NCI-H526 (cell line): ENCODE measurements at regions not wholly inside any gene's neighbourhood (a gene's known extent, or its start where the extent isn't known, plus 50 kb on each side); places are given as distances from the start of the nearest gene placed in this dataset.

Experiments
- DNase-seq, 2 experiments: peaks; one replicate each; lab custom pipeline; 2025; lab: John Stamatoyannopoulos, UW

DNA sequence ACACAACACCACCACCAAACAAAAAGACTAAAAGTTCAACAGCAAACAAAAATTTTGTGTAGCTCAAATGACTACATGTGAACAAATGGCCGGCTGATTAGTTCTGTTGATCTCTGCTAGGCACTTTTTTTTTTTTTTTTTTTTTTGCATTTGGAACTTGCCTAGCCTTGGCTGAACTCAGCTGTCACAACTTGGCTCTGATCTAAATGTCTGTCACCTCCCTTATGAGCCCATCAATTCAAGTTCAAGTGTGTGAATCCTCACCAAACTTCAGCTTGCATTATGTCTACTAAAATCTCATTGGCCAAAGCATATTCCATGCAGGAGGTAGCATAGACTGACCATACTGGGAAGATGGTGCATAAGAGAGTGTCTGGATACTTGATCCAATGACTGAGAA lies 606.5 kb upstream of the ADGRL4 start:
- no peak for DNase-seq

DNA sequence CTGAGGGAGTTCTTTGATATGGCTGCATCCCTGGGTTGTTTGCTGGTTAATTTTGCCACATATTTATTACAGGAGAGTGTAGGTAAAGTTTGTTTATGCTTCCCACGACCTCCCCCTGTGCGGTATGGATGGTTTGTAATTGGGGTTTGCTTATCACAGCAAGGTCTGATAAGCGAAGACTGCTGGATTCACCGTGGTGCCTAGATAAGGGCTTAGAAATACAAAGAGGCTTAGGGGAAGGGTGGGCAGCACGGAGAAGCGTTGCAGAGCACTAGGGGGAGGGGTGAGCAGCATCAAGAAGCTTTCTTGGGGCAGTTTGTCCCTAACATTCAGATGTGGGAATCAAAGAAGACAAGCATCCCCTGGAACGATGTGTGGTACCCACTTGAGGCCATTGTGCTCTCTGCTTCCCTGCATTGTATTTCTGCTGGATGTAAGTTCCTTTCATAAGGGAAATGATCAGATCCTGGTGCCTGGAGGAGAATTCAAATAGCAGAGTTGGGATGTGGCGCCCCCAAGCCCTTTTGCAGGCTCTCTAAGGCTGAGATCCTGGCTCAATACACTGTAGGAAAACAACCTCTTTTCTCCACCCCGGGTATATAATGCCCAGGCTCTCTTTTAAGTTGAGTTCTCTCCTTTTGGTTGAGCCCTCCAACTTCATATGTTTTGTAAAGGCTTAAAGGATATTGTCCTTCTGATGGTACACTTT lies 598.1 kb upstream of the ADGRL4 start:
- DNase-seq, result no peak

GRCh38 chr1:79603843-79604242 lies 597.3 kb upstream of the ADGRL4 start:
- DNase-seq, result no peak

GRCh38 chr1:79599257-79599656 lies 592.7 kb upstream of the ADGRL4 start:
- no peak for DNase-seq

GRCh38 chr1:79595931-79596330 lies 589.4 kb upstream of the ADGRL4 start:
- no peak for DNase-seq

DNA sequence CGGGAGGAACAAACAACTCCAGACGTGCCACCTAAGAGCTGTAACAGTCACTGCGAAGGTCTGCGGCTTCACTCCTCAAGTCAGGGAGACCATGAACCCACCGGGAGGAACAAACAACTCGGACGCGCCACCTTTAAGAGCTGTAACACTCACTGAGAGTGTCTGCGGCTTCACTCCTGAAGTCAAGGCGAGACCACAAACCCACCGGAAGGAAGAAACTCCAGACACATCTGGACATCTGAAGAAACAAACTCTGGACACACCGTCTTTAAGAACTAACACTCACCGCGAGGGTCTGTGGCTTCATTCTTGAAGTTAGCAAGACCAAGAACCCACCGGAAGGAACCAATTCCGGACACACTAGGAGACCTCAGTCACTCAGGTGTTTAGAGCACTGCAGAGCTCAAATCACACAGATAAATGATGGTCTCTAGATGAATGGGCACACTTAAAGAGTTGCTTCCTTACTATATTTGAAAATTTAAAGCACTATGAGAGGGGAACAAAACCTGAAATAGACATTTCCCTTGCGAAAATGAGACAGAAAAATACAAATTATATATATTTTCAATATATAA lies 587.7 kb upstream of the ADGRL4 start:
- DNase-seq, result no peak

DNA sequence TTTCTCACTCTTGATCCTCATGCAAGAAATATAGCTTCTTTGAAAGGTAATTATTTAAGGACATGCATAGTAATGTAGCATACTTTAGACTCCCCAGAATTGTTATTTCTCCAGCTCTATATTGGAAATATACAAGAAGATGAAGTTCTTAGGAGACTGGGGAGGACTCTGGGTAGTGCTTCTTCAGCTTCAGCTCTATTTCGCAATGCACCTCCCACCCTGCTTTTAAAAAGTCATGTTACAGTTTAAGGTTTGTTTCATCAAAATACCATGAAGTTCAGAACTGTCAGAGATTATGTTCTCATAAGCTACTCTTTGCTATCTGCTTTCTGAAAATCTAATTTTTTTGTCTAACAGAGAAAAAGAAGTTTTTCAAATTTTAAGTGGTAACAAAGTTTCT lies 586.2 kb upstream of the ADGRL4 start:
- no peak for DNase-seq

GRCh38 chr1:79588719-79589118 lies 582.2 kb upstream of the ADGRL4 start:
- DNase-seq, result peak in 1 of 2 experiments; percentile 4

DNA sequence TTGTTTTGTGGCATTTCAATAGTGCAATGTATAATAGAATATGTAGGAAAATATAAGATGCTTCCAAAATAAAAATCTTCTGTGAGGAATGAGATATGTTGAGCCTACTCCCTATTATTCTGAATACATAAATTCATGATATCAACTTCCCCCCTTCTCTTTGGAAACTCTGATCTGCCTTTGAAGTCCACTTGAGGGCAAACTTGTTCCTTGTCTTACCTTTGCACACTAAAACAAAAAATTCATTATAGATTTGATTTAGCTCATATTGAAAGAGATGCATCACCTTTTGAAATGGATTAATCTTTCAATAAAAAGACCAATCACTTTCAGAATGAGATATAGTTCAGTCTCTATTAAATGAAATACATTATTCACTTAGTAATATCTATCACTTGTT lies 580.7 kb upstream of the ADGRL4 start:
- no peak for DNase-seq

- DNase-seq, result no peak
These were observed 579.3 kb upstream of the ADGRL4 start for GRCh38 chr1:79585801-79586200.

DNA sequence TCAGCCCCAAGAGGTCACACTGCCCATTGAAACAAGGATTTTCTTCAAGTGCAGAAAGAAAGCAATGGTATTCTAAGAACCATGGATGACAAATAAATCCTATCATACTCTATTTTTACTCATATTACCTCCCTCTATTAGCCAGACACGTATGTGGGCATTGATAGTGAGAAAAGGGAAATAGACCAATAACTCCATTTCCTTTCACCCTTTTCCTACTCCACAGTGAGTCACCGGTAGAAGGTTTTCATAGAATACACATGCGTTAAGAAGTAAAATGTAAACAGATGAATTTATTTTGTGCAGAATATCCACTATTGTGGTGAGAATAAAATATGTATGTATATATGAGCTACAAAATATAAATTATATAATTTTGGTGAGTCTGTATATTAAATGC lies 568.9 kb upstream of the ADGRL4 start:
- no peak for DNase-seq

- no peak for DNase-seq
These were observed 561.9 kb upstream of the ADGRL4 start for GRCh38 chr1:79568411-79568810.

DNA sequence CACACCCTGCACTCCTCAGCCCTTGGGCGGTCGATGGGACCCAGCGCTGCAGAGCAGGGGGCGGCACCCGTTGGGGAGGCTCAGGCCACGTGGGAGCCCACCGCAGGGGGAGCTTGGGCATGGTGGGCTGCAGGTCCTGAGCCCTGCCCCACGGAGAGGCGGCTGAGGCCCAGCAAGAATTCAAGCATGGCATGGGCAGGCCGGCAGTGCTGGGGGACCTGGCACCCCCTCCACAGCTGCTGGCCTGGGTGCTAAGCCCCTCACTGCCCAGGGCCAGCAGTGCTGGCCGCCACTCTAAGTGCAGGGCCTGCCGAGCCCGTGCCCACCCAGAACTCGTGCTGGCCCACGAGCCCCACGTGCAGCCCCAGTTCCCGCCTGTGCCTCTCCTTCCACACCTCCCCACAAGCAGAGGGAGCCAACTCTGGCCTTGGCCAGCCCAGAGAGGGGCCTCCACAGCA lies 555.0 kb upstream of the ADGRL4 start:
- DNase-seq, result no peak

GRCh38 chr1:79556189-79556588 lies 549.7 kb upstream of the ADGRL4 start:
- no peak for DNase-seq

GRCh38 chr1:79554688-79555087 lies 548.2 kb upstream of the ADGRL4 start:
- DNase-seq, result no peak

DNA sequence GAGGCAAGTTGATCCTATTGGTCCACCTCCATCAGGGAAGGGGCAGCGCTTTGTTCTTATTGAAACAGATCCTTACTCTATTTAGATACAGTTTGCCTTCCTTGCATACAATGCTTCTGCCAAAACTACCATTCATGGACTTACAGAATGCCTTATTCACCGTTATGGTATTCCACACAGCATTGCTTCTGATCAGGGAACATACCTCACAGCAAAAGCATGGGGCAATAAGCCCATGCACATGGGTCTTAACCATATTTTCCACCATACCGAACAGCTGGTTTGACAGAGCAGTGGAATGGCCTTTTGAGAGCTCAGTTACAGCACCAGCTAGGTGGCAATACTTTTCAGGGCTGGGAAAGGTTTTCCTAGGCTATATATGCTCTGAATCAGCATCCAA lies 544.8 kb upstream of the ADGRL4 start:
- no peak for DNase-seq

DNA sequence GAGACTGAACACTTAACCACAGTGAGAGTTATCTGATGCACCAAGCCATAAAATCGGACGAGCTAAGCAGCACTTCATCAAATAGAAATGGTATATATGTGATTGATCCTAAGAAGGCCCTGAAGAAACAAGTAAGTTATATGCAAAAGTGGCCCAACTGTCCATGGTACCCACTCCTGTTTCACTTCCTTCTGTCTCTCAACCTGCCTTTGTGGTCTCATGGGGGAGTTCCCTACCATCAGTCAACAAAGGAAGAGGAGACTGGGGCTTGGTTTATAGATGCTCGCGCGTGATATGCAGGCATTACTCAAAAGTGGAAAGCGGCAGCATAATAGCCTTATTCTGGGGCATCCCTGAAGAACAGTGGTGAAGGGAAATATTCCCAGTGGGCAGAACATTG lies 543.9 kb upstream of the ADGRL4 start:
- DNase-seq, result no peak

DNA sequence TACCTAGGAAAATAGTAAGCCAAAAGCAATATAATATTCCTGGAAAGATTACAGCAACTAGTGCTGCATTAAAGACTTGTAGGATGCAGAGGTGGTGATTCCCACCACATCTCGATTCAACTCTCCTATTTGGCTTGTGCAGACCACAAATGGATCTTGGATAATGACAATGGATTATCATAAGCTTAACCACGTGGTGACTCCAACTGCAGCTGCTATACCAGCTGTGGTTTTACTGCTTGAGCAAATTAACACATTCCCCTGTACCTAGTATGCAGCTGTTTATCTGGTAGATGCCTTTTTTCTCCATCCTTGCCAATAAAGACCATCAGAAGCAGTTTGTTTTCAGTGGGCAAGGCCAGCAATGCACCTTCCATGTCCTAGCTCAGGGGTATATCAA lies 542.7 kb upstream of the ADGRL4 start:
- no peak for DNase-seq

GRCh38 chr1:79547514-79547913 lies 541.0 kb upstream of the ADGRL4 start:
- DNase-seq, result no peak

GRCh38 chr1:79543394-79543793 lies 536.9 kb upstream of the ADGRL4 start:
- no peak for DNase-seq

GRCh38 chr1:79539001-79539400 lies 532.5 kb upstream of the ADGRL4 start:
- no peak for DNase-seq

GRCh38 chr1:79532555-79532954 lies 526.0 kb upstream of the ADGRL4 start:
- DNase-seq, result no peak

GRCh38 chr1:79531790-79532189 lies 525.3 kb upstream of the ADGRL4 start:
- DNase-seq, result no peak

GRCh38 chr1:79530476-79530875 lies 523.9 kb upstream of the ADGRL4 start:
- no peak for DNase-seq
